ENCODE measurements at regions not wholly inside any gene's neighbourhood (a gene's known extent, or its start where the extent isn't known, plus 50 kb on each side); places are given as distances from the start of the nearest gene placed in this dataset.

DNA sequence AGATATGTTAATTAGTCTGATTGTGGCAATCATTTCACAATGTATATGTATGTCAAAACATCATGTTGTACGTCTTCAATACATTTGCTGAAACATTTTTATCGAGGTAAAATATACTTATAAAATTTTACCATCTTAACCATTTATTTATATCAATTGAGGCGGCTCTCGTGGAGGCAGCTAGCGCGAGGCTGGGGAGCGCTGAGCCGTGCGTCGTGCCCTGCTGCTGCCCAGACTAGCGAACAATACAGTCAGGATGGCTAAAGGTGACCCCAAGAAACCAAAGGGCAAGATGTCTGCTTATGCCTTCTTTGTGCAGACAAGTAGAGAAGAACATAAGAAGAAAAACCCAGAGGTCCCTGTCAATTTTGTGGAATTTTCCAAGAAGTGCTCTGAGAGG lies 202.5 kb upstream of the PBX1 start:
- WGBS (ENCODE audit: insufficient coverage, low coverage, missing lambda C conversion rate), result 2% methylated on average over 11 of the region's 11 CpGs
- Histone ChIP-seq H2AFZ (ENCODE audit: low read depth, low read length) (no peak overlapping the region), H3K36me3 (ENCODE audit: control insufficient read depth, insufficient read depth, low read length) (no peaks in the 10 kb centered on the region), H3K4me2 (ENCODE audit: insufficient read depth, low read length) (no peak overlapping the region), H3K4me3 (no peak overlapping the region), H3K9me3 (replicated peaks; ENCODE audit: control insufficient read depth, insufficient read depth, low read depth, low read length) (no peaks in the 10 kb centered on the region), H3K79me2 (ENCODE audit: control insufficient read depth, insufficient read depth, low read length) (no peaks in the 10 kb centered on the region), H4K20me1 (replicated peaks; ENCODE audit: control insufficient read depth, insufficient read depth, low read length) (no peaks in the 10 kb centered on the region), H3K27ac (ENCODE audit: extremely low read depth, low read depth, low read length) (no peak overlapping the region), H3K9ac (ENCODE audit: insufficient read depth in 1 of 2, low read depth in 2 of 2, low read length in 2 of 2) (no peak overlapping the region), H3K27me3 (ENCODE audit: control insufficient read depth in 2 of 2, insufficient read depth in 2 of 2, low read length in 2 of 2) (no peaks in the 10 kb centered on the region), H3K9me1 (ENCODE audit: control insufficient read depth, insufficient read depth, low read length) (no peaks in the 10 kb centered on the region), H3K4me1 (replicated peaks in 1 of 2; ENCODE audit: control insufficient read depth in 2 of 2, insufficient read depth in 2 of 2, low read length in 2 of 2) (no peaks in the 10 kb centered on the region)
- CTCF ChIA-PET (ENCODE audit: low intra/inter-chr PET ratio), result no interaction called here
- POLR2A ChIA-PET, result no interaction called here
- in situ Hi-C loops (cut with MboI) (no loop called here), intact Hi-C loops (cut with micrococcal nuclease) (no loop called here)
- DNase-seq (ENCODE audit: extremely low read depth in 1 of 4, low spot score in 3 of 4) (no peak), ATAC-seq (no peak), FAIRE-seq (no peak)
- TF ChIP-seq UBTF (IDR thresholded peaks at IDR 0.05; ENCODE audit: borderline replicate concordance in 1 of 2, low read depth in 2 of 2, low read length in 2 of 2) (no peak), SAFB (IDR thresholded peaks at IDR 0.05; ENCODE audit: borderline replicate concordance, low read depth, low read length) (no peak), CREBBP (IDR thresholded peaks at IDR 0.05; ENCODE audit: low read depth, low read length) (no peak), PRPF4 (IDR thresholded peaks at IDR 0.05; ENCODE audit: insufficient read depth, low read depth, low read length, poor library complexity, severe bottlenecking) (no peak), ZNF77 (CRISPR knock-in tag; IDR thresholded peaks at IDR 0.05) (no peak), MITF (IDR thresholded peaks at IDR 0.05) (no peak), ATF2 (CRISPR knock-in tag; IDR thresholded peaks at IDR 0.05) (no peak), HMG20B (CRISPR knock-in tag; IDR thresholded peaks at IDR 0.05) (no peak), MCM5 (IDR thresholded peaks at IDR 0.05; ENCODE audit: low read depth) (no peak), KDM5B (IDR thresholded peaks at IDR 0.05; ENCODE audit: insufficient replicate concordance, low read depth, low read length) (no peak), HOXB6 (CRISPR knock-in tag; IDR thresholded peaks at IDR 0.05; ENCODE audit: borderline replicate concordance) (no peak), ATF3 (IDR thresholded peaks at IDR 0.05) (no peak), ATF3 (CRISPR knock-in tag; conservative IDR thresholded peaks at IDR 0.05) (no peak), GTF2E2 (tag; IDR thresholded peaks at IDR 0.05) (no peak), CHD4 (IDR thresholded peaks at IDR 0.05; ENCODE audit: insufficient read depth, insufficient replicate concordance, low read depth, low read length, poor library complexity, severe bottlenecking) (no peak)
- no TSS peak for BruUV-seq (replicated peaks)

Data from K562 (cell line).